ENCODE measurements at regions not wholly inside any gene's neighbourhood (a gene's known extent, or its start where the extent isn't known, plus 50 kb on each side); places are given as distances from the start of the nearest gene placed in this dataset.

DNA sequence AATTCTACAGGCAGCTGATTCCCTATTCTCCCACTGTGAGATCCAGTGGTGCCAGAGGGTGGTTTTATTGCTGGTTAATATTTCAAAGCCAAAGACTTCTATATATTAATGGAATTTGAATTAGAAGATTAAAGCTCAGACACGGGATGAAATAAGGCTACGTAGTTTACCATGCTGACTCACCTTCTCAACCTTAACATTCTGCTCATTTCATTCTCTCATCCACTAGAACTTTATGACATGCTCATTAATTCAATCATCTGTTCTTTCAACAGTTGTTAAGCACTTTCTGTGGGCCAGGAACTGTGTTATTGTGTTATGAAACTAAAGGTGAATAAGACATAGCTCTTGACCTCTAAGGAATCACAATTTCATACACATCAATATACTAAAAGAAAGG is 456.9 kb upstream of the MAP3K7 start:
- H3K4me3 ChIP-seq: no peak overlapping the region
- intact Hi-C loops (cut with DNase I): no loop called here
- no peaks in the 10 kb centered on the region for H3K36me3 ChIP-seq
- TF ChIP-seq, protein P1, sequence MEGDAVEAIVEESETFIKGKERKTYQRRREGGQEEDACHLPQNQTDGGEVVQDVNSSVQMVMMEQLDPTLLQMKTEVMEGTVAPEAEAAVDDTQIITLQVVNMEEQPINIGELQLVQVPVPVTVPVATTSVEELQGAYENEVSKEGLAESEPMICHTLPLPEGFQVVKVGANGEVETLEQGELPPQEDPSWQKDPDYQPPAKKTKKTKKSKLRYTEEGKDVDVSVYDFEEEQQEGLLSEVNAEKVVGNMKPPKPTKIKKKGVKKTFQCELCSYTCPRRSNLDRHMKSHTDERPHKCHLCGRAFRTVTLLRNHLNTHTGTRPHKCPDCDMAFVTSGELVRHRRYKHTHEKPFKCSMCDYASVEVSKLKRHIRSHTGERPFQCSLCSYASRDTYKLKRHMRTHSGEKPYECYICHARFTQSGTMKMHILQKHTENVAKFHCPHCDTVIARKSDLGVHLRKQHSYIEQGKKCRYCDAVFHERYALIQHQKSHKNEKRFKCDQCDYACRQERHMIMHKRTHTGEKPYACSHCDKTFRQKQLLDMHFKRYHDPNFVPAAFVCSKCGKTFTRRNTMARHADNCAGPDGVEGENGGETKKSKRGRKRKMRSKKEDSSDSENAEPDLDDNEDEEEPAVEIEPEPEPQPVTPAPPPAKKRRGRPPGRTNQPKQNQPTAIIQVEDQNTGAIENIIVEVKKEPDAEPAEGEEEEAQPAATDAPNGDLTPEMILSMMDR (IDR thresholded peaks at IDR 0.05): no peak
- no peak for TF ChIP-seq POLR2A (IDR thresholded peaks at IDR 0.05)
- no peaks in the 10 kb centered on the region for H3K27me3 ChIP-seq
- H3K9me3 ChIP-seq: no peaks in the 10 kb centered on the region
- no peak for ATAC-seq
- H3K27ac ChIP-seq: no peak overlapping the region
- WGBS (ENCODE audit: insufficient coverage, low coverage, low lambda C conversion rate, missing lambda C conversion rate): 66% methylated on average over 2 of the region's 2 CpGs
- no peak for DNase-seq
- no peaks in the 10 kb centered on the region for H3K4me1 ChIP-seq

DNA sequence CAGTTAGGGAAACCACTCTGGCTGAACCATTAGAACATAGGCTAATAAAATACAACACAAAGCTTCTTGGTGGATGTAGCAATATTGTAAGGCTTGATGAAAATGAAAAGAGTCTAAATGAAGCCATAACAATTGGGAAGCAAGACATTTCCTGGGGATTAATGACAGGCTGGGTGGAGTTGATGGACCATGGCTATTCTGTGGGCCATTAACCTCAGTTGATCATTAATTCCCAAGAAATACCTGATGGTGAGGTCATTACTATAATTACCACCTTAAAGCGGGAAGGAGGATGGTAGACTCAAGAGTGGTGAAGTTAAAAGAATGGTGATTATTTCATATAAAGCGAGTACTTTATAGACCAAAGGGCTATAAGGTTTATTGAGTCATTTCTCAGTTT is 455.8 kb upstream of the MAP3K7 start:
- Histone ChIP-seq H3K4me3 (no peak overlapping the region), H3K27ac (no peak overlapping the region), H3K4me1 (no peaks in the 10 kb centered on the region), H3K27me3 (no peaks in the 10 kb centered on the region), H3K9me3 (no peaks in the 10 kb centered on the region), H3K36me3 (no peaks in the 10 kb centered on the region)
- intact Hi-C loops (cut with DNase I): no loop called here
- WGBS (ENCODE audit: insufficient coverage, low coverage, low lambda C conversion rate, missing lambda C conversion rate): 29% methylated on average over 2 of the region's 2 CpGs
- ATAC-seq (no peak), DNase-seq (no peak)
- TF ChIP-seq, protein P1 (IDR thresholded peaks at IDR 0.05): no peak
- TF ChIP-seq POLR2A (IDR thresholded peaks at IDR 0.05): no peak

DNA sequence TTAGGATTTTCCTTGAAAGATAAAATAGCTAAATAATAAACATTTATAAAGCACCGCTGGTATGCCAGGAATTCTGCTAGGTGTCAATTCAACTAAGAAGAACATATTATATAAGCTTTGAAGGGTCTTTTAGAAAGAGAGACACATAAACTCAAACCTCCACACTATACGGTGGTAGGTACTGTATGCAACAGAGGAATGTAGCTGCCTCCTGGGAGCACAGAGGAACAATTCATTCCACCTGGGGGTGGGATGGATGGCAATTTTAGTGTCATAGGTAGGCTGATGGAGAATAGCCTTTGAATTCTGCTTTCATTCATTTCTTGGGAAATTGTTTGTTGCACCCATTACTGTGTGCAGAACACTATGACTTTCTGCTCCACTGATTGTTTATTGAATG is 447.1 kb upstream of the MAP3K7 start:
- no peaks in the 10 kb centered on the region for H3K36me3 ChIP-seq
- no peaks in the 10 kb centered on the region for H3K27me3 ChIP-seq
- intact Hi-C loops (cut with DNase I): no loop called here
- DNase-seq (no peak), ATAC-seq (no peak)
- no peaks in the 10 kb centered on the region for H3K4me1 ChIP-seq
- no peak overlapping the region for H3K4me3 ChIP-seq
- H3K27ac ChIP-seq: no peak overlapping the region
- TF ChIP-seq, protein P1 (IDR thresholded peaks at IDR 0.05): no peak
- TF ChIP-seq POLR2A (IDR thresholded peaks at IDR 0.05): no peak
- WGBS (ENCODE audit: insufficient coverage, low coverage, low lambda C conversion rate, missing lambda C conversion rate): 69% methylated on average over 2 of the region's 2 CpGs
- H3K9me3 ChIP-seq: no peaks in the 10 kb centered on the region

DNA sequence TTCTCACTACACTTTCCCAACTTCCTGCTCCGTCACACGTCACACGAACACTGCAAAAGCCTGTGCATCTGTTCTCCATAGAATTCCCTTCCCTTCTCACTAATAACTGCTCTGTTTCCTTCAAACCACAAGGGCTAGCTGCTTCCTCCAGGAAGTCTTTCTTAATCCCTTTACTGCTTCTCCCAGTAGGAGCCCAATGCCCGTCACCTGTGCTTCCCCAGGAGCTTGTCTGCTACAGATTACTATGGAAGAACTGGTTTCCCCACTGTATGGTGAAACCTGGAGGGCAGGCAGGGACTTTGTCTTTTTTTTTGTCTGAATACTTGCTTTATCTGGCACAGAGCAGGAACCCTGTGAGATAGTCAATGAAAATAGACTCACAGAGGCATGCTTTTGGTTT is 444.7 kb upstream of the MAP3K7 start:
- no peak for ATAC-seq
- 55% methylated on average over 4 of the region's 4 CpGs for WGBS (ENCODE audit: insufficient coverage, low coverage, low lambda C conversion rate, missing lambda C conversion rate)

More for the DNA sequence above, 444.7 kb upstream of the MAP3K7 start:
- intact Hi-C loops (cut with DNase I): no loop called here
- Histone ChIP-seq H3K9me3 (no peaks in the 10 kb centered on the region), H3K4me3 (no peak overlapping the region), H3K27ac (no peak overlapping the region), H3K27me3 (no peaks in the 10 kb centered on the region), H3K36me3 (no peaks in the 10 kb centered on the region), H3K4me1 (no peaks in the 10 kb centered on the region)
- DNase-seq: no peak
- TF ChIP-seq POLR2A (IDR thresholded peaks at IDR 0.05): no peak
- TF ChIP-seq, protein P1 (IDR thresholded peaks at IDR 0.05): no peak
